ENCODE measurements at regions not wholly inside any gene's neighbourhood (a gene's known extent, or its start where the extent isn't known, plus 50 kb on each side); places are given as distances from the start of the nearest gene placed in this dataset.
"Not testable (repeated sequence)": the region's sequence is repeated elsewhere in the genome, so short reads cannot be mapped to it uniquely, and the experiment has no call there.

- H3K27ac Mint-ChIP-seq (ENCODE audit: unreplicated experiment) = no peak overlapping the region
- H3K27me3 Mint-ChIP-seq (ENCODE audit: unreplicated experiment) = no peaks in the 10 kb centered on the region
- H3K4me1 Mint-ChIP-seq (ENCODE audit: unreplicated experiment) = no peaks in the 10 kb centered on the region
- no peak for TF ChIP-seq CTCF (IDR thresholded peaks at IDR 0.05; ENCODE audit: unreplicated experiment)
- H3K9me3 Mint-ChIP-seq (ENCODE audit: unreplicated experiment) = no peaks in the 10 kb centered on the region
- H3K4me3 Mint-ChIP-seq (ENCODE audit: unreplicated experiment) = no peak overlapping the region
- H3K36me3 Mint-ChIP-seq (ENCODE audit: low read depth, unreplicated experiment) = no peaks in the 10 kb centered on the region
- no peak for DNase-seq (ENCODE audit: low spot score)
These were observed 391.2 kb downstream of the PRELID2 start for GRCh38 chr5:145443964-145444363.

- no peaks in the 10 kb centered on the region for H3K27me3 Mint-ChIP-seq (ENCODE audit: unreplicated experiment)
- no peaks in the 10 kb centered on the region for H3K4me1 Mint-ChIP-seq (ENCODE audit: unreplicated experiment)
- no peak for TF ChIP-seq CTCF (IDR thresholded peaks at IDR 0.05; ENCODE audit: unreplicated experiment)
- no peak for DNase-seq (ENCODE audit: low spot score)
- H3K27ac Mint-ChIP-seq (ENCODE audit: unreplicated experiment) = no peak overlapping the region
- H3K4me3 Mint-ChIP-seq (ENCODE audit: unreplicated experiment) = no peak overlapping the region
- no peaks in the 10 kb centered on the region for H3K9me3 Mint-ChIP-seq (ENCODE audit: unreplicated experiment)
- H3K36me3 Mint-ChIP-seq (ENCODE audit: low read depth, unreplicated experiment) = no peaks in the 10 kb centered on the region
These were observed 391.8 kb downstream of the PRELID2 start for GRCh38 chr5:145443366-145443765.

DNA sequence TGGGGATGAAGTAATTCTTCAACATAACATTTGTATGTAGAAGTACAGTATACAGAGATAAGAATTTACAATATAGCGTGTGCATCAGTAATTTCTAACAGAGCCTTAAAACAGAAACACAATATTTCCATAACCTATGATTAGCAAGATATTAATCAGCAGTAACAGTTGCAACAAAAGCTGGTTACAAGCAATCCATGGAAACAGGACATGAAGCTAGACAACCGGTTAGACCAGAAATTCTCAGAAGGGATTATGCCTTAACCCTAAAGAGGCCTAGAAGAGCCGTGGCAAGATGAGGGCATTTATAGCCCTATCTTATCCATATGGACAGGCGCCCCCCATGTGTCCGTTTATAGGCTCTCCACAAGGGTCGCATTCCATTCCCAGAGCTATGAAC lies 392.5 kb downstream of the PRELID2 start:
- H3K27me3 Mint-ChIP-seq (ENCODE audit: unreplicated experiment); H3K9me3 Mint-ChIP-seq (ENCODE audit: unreplicated experiment); H3K27ac Mint-ChIP-seq (ENCODE audit: unreplicated experiment); H3K4me3 Mint-ChIP-seq (ENCODE audit: unreplicated experiment); H3K4me1 Mint-ChIP-seq (ENCODE audit: unreplicated experiment); DNase-seq (ENCODE audit: low spot score); H3K36me3 Mint-ChIP-seq (ENCODE audit: low read depth, unreplicated experiment): not testable (repeated sequence)

GRCh38 chr5:145441228-145441627 lies 393.9 kb downstream of the PRELID2 start:
- Mint-ChIP-seq H3K4me1 (ENCODE audit: unreplicated experiment) (peaks cover 3% of the 10 kb centered on the region), H3K4me3 (ENCODE audit: unreplicated experiment) (no peak overlapping the region), H3K27me3 (ENCODE audit: unreplicated experiment) (no peaks in the 10 kb centered on the region), H3K27ac (ENCODE audit: unreplicated experiment) (no peak overlapping the region), H3K36me3 (ENCODE audit: low read depth, unreplicated experiment) (no peaks in the 10 kb centered on the region), H3K9me3 (ENCODE audit: unreplicated experiment) (no peaks in the 10 kb centered on the region)
- no peak for DNase-seq (ENCODE audit: low spot score)
- no peak for TF ChIP-seq CTCF (IDR thresholded peaks at IDR 0.05; ENCODE audit: unreplicated experiment)

DNA sequence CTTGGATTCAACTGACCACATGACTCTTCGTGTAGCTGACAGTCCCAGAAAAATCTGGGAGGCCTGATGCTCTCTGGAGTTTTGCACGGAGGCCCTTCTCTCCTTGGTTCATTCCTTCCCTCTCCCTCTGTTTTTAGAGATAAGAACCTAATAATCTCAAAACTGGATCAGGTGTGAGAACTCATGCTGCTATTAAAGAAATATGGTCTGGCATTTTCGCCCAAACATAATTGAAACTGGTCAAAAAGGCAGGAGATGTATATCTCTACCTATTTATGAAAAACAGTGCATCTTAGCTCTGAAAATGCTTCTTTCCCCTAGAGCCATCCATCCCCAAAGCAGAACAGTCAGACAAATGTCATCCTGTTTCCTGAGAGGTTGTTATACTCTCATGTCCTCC lies 397.5 kb downstream of the PRELID2 start:
- no peak overlapping the region for H3K4me3 Mint-ChIP-seq (ENCODE audit: unreplicated experiment)
- H3K9me3 Mint-ChIP-seq (ENCODE audit: unreplicated experiment) = no peaks in the 10 kb centered on the region
- no peaks in the 10 kb centered on the region for H3K36me3 Mint-ChIP-seq (ENCODE audit: low read depth, unreplicated experiment)
- TF ChIP-seq CTCF (IDR thresholded peaks at IDR 0.05; ENCODE audit: unreplicated experiment) = no peak
- no peaks in the 10 kb centered on the region for H3K27me3 Mint-ChIP-seq (ENCODE audit: unreplicated experiment)
- DNase-seq (ENCODE audit: low spot score) = no peak
- no peak overlapping the region for H3K27ac Mint-ChIP-seq (ENCODE audit: unreplicated experiment)
- H3K4me1 Mint-ChIP-seq (ENCODE audit: unreplicated experiment) = peaks cover 3% of the 10 kb centered on the region

- Mint-ChIP-seq H3K27ac (ENCODE audit: unreplicated experiment) (no peak overlapping the region), H3K27me3 (ENCODE audit: unreplicated experiment) (no peaks in the 10 kb centered on the region), H3K4me1 (ENCODE audit: unreplicated experiment) (peaks cover 3% of the 10 kb centered on the region), H3K36me3 (ENCODE audit: low read depth, unreplicated experiment) (no peaks in the 10 kb centered on the region), H3K9me3 (ENCODE audit: unreplicated experiment) (no peaks in the 10 kb centered on the region), H3K4me3 (ENCODE audit: unreplicated experiment) (no peak overlapping the region)
- no peak for DNase-seq (ENCODE audit: low spot score)
- TF ChIP-seq CTCF (IDR thresholded peaks at IDR 0.05; ENCODE audit: unreplicated experiment) = no peak
These were observed 402.1 kb downstream of the PRELID2 start for GRCh38 chr5:145433077-145433476.
